Memory B cell (primary cell): ENCODE measurements at regions not wholly inside any gene's neighbourhood (a gene's known extent, or its start where the extent isn't known, plus 50 kb on each side); places are given as distances from the start of the nearest gene placed in this dataset.
"Not testable (repeated sequence)": the region's sequence is repeated elsewhere in the genome, so short reads cannot be mapped to it uniquely, and the experiment has no call there.

Experiments
- ATAC-seq: fragments of 150-1000 bp; cut with Tn5 transposase; 2 replicates; pipeline ENCODE4 v1.10.0; 2021; ENCODE audit warnings: low read depth, mild to moderate bottlenecking, moderate library complexity
- DNase-seq, 2 donors: peaks; one replicate each; pipeline ENCODE4 v3.0.0; 2022; ENCODE audit warnings: low spot score in 2 of 2
- H3K27ac Mint-ChIP-seq: one replicate; pipeline ENCODE4 v1.8.0; 2022; ENCODE audit warnings: mild to moderate bottlenecking, moderate library complexity, mixed read lengths
- H3K27me3 Mint-ChIP-seq: one replicate; pipeline ENCODE4 v1.8.0; 2022; ENCODE audit warnings: mixed read lengths
- H3K36me3 Mint-ChIP-seq: one replicate; pipeline ENCODE4 v1.8.0; 2022; ENCODE audit warnings: mild to moderate bottlenecking, mixed read lengths
- H3K4me1 Mint-ChIP-seq: one replicate; pipeline ENCODE4 v1.8.0; 2022; ENCODE audit warnings: mixed read lengths
- H3K4me3 Mint-ChIP-seq: one replicate; pipeline ENCODE4 v1.8.0; 2022; ENCODE audit warnings: mild to moderate bottlenecking, moderate library complexity, mixed read lengths
- H3K9me3 Mint-ChIP-seq: one replicate; pipeline ENCODE4 v1.8.0; 2022; ENCODE audit warnings: mixed read lengths

GRCh38 chr5:74500110-74500917 is 140.2 kb downstream of the ENC1 start:
- DNase-seq (no peak), ATAC-seq (no peak)
- H3K9me3 Mint-ChIP-seq = no peaks in the 10 kb centered on the region
- peaks cover 2% of the 10 kb centered on the region for H3K4me1 Mint-ChIP-seq
- peaks cover 3% of the 10 kb centered on the region for H3K27me3 Mint-ChIP-seq
- no peak overlapping the region for H3K27ac Mint-ChIP-seq
- H3K4me3 Mint-ChIP-seq = no peak overlapping the region
- H3K36me3 Mint-ChIP-seq = no peaks in the 10 kb centered on the region

GRCh38 chr5:74499256-74500050 is 141.1 kb downstream of the ENC1 start:
- H3K36me3 Mint-ChIP-seq = no peaks in the 10 kb centered on the region
- ATAC-seq = no peak
- no peaks in the 10 kb centered on the region for H3K4me1 Mint-ChIP-seq
- H3K27ac Mint-ChIP-seq = no peak overlapping the region
- H3K4me3 Mint-ChIP-seq = no peak overlapping the region
- no peak for DNase-seq
- H3K27me3 Mint-ChIP-seq = peaks cover under 1% of the 10 kb centered on the region
- H3K9me3 Mint-ChIP-seq = no peaks in the 10 kb centered on the region

- DNase-seq = no peak
- no peak for ATAC-seq
- Mint-ChIP-seq H3K27ac (no peak overlapping the region), H3K4me1 (no peaks in the 10 kb centered on the region), H3K9me3 (no peaks in the 10 kb centered on the region), H3K27me3 (peaks cover 6% of the 10 kb centered on the region), H3K36me3 (no peaks in the 10 kb centered on the region), H3K4me3 (no peak overlapping the region)
Measured at GRCh38 chr5:74497706-74498105, 142.8 kb downstream of the ENC1 start.

DNA sequence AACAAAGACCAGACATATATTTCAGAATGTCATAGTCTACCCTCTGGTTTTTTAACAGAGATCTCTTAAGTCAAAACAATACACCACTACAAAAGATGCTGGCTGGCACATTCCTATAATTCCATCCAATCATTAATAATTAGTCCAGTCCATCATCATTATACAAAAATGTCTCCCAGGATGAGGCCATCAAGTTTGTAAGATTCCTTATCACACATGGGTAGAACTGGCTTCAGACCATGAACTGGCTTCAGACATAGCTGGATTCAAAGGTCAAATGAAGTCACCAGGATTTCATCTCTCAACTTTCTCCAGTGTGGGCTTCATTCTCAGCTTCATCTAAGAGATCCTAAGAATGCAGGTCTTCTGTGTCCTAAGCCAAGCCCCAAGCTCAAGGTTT is 147.1 kb downstream of the ENC1 start:
- H3K27ac Mint-ChIP-seq = no peak overlapping the region
- H3K4me3 Mint-ChIP-seq = no peak overlapping the region
- DNase-seq (no peak), ATAC-seq (no peak)
- H3K4me1 Mint-ChIP-seq = peaks cover 17% of the 10 kb centered on the region
- H3K9me3 Mint-ChIP-seq = no peaks in the 10 kb centered on the region
- H3K36me3 Mint-ChIP-seq = no peaks in the 10 kb centered on the region
- peaks cover 8% of the 10 kb centered on the region for H3K27me3 Mint-ChIP-seq

DNA sequence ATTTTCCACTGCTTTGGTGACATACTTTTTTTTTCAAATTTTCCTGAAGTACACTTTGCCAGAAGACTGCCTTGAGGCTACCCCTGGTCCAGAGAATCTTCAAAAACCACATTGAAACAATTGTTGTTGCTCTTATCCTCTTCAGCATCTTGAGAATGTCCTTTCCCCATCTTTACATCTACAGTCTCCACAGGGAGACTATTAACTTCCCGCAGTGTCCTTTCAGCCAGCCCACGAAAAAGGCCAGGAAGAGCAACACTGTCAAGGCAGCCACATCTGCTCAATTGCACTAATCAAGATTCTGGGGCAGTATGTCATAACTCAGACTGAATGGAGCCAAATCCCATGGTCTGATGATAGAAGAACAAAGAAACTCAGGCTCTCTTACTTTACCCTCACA is 148.3 kb downstream of the ENC1 start:
- DNase-seq = no peak
- Mint-ChIP-seq H3K36me3 (no peaks in the 10 kb centered on the region), H3K4me1 (peaks cover 17% of the 10 kb centered on the region), H3K4me3 (no peak overlapping the region), H3K27me3 (peaks cover 8% of the 10 kb centered on the region), H3K27ac (no peak overlapping the region), H3K9me3 (no peaks in the 10 kb centered on the region)
- no peak for ATAC-seq

DNA sequence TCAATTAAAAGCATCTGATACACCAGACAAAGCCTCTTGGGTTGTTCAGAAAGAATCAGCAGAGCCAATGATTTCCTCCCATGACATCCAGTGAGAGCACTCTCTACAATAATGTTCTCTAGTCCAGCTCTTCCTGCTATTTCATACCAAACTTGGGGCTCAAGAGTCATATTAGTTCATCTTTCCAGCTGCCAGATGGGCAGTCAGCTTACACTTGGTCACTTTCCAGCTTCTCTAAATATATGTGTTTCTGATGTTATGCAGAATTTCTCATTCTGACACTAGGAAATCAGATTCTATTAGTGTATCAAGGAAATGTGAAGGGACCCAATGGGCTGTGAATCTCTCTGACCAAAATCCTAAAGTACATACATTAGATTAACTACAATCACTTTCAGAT is 148.9 kb downstream of the ENC1 start:
- Mint-ChIP-seq H3K9me3 (no peaks in the 10 kb centered on the region), H3K4me3 (no peak overlapping the region), H3K27me3 (peaks cover 8% of the 10 kb centered on the region), H3K36me3 (no peaks in the 10 kb centered on the region), H3K27ac (no peak overlapping the region), H3K4me1 (peaks cover 17% of the 10 kb centered on the region)
- no peak for DNase-seq
- no peak for ATAC-seq

DNA sequence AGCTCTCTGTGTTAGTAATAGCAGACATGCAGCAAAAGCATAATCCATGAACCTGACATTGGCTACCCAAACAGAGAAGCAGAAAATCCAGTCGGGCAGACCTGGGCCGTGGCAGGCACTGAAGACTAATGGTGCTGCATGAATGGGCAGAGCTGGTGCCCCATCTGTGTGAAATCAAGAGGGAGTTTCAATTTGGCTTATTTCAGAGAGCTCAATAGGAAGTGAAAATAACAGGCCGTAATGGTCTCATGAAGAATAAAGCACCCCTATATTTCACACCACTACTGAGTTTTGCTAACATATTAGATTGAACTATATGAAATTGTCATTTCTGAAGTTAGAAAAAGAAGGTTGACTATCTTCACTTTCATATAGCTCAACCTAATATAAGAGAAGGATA is 149.7 kb downstream of the ENC1 start:
- DNase-seq (peak; percentile 45 to 53), ATAC-seq (peak; percentile 100)
- Mint-ChIP-seq H3K27me3 (peaks cover 8% of the 10 kb centered on the region), H3K36me3 (no peaks in the 10 kb centered on the region), H3K4me3 (no peak overlapping the region), H3K27ac (peak overlapping the region; percentile 35), H3K9me3 (no peaks in the 10 kb centered on the region), H3K4me1 (peaks cover 17% of the 10 kb centered on the region)

DNA sequence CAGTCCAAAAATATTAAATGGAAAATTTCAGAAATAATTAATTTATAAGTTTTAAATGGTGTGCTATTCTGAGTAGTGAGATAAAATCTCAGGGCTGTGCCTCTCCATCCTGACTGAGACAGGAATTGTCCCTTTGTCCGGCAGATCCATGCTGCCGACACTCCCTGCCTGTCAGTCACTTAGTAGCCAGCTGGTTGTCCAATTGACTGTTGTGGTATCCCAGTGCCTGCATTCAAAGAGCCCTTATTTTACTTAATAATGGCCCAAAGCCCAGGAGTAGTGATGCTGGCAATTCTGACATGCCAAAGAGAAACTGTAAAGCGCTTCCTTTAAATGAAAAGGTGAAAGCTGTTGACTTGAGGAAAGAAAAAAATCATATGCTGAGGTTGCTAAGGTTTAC is 157.5 kb downstream of the ENC1 start:
- Mint-ChIP-seq H3K4me3 (no peak overlapping the region), H3K27ac (no peak overlapping the region), H3K4me1 (peaks cover 2% of the 10 kb centered on the region), H3K27me3 (peaks cover 3% of the 10 kb centered on the region), H3K36me3 (no peaks in the 10 kb centered on the region), H3K9me3 (no peaks in the 10 kb centered on the region)
- no peak for DNase-seq
- ATAC-seq = no peak

- peaks cover 2% of the 10 kb centered on the region for H3K4me1 Mint-ChIP-seq
- ATAC-seq = no peak
- H3K27me3 Mint-ChIP-seq = peaks cover 4% of the 10 kb centered on the region
- no peak overlapping the region for H3K4me3 Mint-ChIP-seq
- no peaks in the 10 kb centered on the region for H3K9me3 Mint-ChIP-seq
- no peak for DNase-seq
- H3K36me3 Mint-ChIP-seq = no peaks in the 10 kb centered on the region
- no peak overlapping the region for H3K27ac Mint-ChIP-seq
Measured at GRCh38 chr5:74482523-74482922, 158.0 kb downstream of the ENC1 start.

DNA sequence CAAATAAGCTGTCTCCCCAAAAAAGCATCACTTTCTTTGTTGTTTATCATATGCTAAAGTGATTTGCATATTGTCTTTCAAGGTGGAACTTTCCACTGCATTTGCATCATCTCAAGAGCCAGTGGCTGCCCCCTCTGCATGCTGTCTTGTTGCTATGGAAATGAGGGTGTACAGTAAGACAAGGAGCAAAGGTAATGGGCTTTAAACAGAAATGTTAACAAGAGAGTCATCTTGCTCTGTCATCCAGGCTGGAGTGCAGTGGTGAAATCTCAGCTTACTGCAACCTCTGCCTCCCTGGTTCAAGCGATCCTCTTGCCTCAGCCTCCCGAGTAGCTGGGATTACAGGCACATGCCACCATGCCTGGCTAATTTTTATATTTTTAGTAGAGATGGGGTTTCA is 159.2 kb downstream of the ENC1 start:
- H3K4me3 Mint-ChIP-seq, H3K4me1 Mint-ChIP-seq, H3K27me3 Mint-ChIP-seq, H3K27ac Mint-ChIP-seq, H3K9me3 Mint-ChIP-seq, DNase-seq, H3K36me3 Mint-ChIP-seq: not testable (repeated sequence)
- ATAC-seq = peak; percentile 80

DNA sequence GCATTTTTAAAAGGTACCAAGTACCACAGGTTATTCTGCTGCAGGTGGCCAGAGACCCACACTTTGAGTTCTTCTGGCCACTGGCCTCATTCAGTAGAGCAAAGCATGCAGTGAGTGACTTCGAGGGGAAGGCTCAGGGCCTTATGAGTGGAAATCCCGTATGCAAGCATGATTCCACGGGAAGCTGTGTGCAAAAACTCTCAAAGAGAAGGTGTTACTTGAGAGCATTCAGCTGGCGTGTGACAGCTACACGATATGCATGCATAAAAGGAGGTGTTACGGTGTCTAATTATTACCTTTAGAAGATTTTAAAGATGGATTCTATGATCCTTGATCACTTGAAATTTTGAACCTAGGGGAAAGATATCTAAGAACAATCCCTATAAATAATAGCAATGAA is 160.3 kb downstream of the ENC1 start:
- Mint-ChIP-seq H3K4me1 (peaks cover 8% of the 10 kb centered on the region), H3K9me3 (no peaks in the 10 kb centered on the region), H3K36me3 (no peaks in the 10 kb centered on the region), H3K4me3 (no peak overlapping the region), H3K27ac (no peak overlapping the region), H3K27me3 (peaks cover 9% of the 10 kb centered on the region)
- no peak for DNase-seq
- no peak for ATAC-seq

GRCh38 chr5:74478328-74478727 is 162.2 kb downstream of the ENC1 start:
- Mint-ChIP-seq H3K4me1 (peaks cover 8% of the 10 kb centered on the region), H3K9me3 (no peaks in the 10 kb centered on the region), H3K36me3 (no peaks in the 10 kb centered on the region), H3K27me3 (peaks cover 11% of the 10 kb centered on the region), H3K4me3 (no peak overlapping the region), H3K27ac (peak overlapping the region; percentile 21)
- DNase-seq (no peak), ATAC-seq (no peak)

GRCh38 chr5:74477761-74478160 is 162.8 kb downstream of the ENC1 start:
- Mint-ChIP-seq H3K36me3 (no peaks in the 10 kb centered on the region), H3K9me3 (no peaks in the 10 kb centered on the region), H3K4me1 (peaks cover 8% of the 10 kb centered on the region), H3K27me3 (peaks cover 12% of the 10 kb centered on the region), H3K4me3 (no peak overlapping the region), H3K27ac (no peak overlapping the region)
- DNase-seq (no peak), ATAC-seq (peak; percentile 31)

- ATAC-seq (no peak), DNase-seq (no peak)
- Mint-ChIP-seq H3K27ac (no peak overlapping the region), H3K4me1 (peaks cover 8% of the 10 kb centered on the region), H3K4me3 (no peak overlapping the region), H3K9me3 (no peaks in the 10 kb centered on the region), H3K27me3 (peaks cover 14% of the 10 kb centered on the region), H3K36me3 (no peaks in the 10 kb centered on the region)
Measured at GRCh38 chr5:74476819-74477453, 163.6 kb downstream of the ENC1 start.
